ENCODE measurements at regions not wholly inside any gene's neighbourhood (a gene's known extent, or its start where the extent isn't known, plus 50 kb on each side); places are given as distances from the start of the nearest gene placed in this dataset.

- no peaks in the 10 kb centered on the region for H3K4me1 ChIP-seq
- no peak for TF ChIP-seq CTCF (IDR thresholded peaks at IDR 0.05)
- H3K27me3 ChIP-seq: no peaks in the 10 kb centered on the region
- no peak overlapping the region for H3K4me3 ChIP-seq
- DNase-seq (ENCODE audit: low spot score): no peak
- H3K27ac ChIP-seq: no peak overlapping the region
- H3K9me3 ChIP-seq: no peaks in the 10 kb centered on the region
- H3K36me3 ChIP-seq: no peaks in the 10 kb centered on the region
These were observed 779.1 kb downstream of the BRD1 start for GRCh38 chr22:49048591-49048990.

GRCh38 chr22:49047447-49047846 is 780.2 kb downstream of the BRD1 start:
- H3K4me3 ChIP-seq: no peak overlapping the region
- TF ChIP-seq CTCF (IDR thresholded peaks at IDR 0.05): no peak
- H3K4me1 ChIP-seq: no peaks in the 10 kb centered on the region
- no peaks in the 10 kb centered on the region for H3K27me3 ChIP-seq
- no peaks in the 10 kb centered on the region for H3K36me3 ChIP-seq
- H3K9me3 ChIP-seq: no peaks in the 10 kb centered on the region
- H3K27ac ChIP-seq: no peak overlapping the region
- DNase-seq (ENCODE audit: low spot score): no peak

GRCh38 chr22:49046546-49047361 is 780.9 kb downstream of the BRD1 start:
- no peaks in the 10 kb centered on the region for H3K36me3 ChIP-seq
- H3K27ac ChIP-seq: no peak overlapping the region
- H3K9me3 ChIP-seq: no peaks in the 10 kb centered on the region
- no peak for DNase-seq (ENCODE audit: low spot score)
- H3K27me3 ChIP-seq: no peaks in the 10 kb centered on the region
- H3K4me1 ChIP-seq: no peaks in the 10 kb centered on the region
- H3K4me3 ChIP-seq: no peak overlapping the region
- TF ChIP-seq CTCF (IDR thresholded peaks at IDR 0.05): peak; percentile 16 to 64

GRCh38 chr22:49046000-49046545 is 781.6 kb downstream of the BRD1 start:
- H3K4me1 ChIP-seq: no peaks in the 10 kb centered on the region
- no peaks in the 10 kb centered on the region for H3K9me3 ChIP-seq
- DNase-seq (ENCODE audit: low spot score): no peak
- H3K4me3 ChIP-seq: no peak overlapping the region
- no peak for TF ChIP-seq CTCF (IDR thresholded peaks at IDR 0.05)
- H3K27me3 ChIP-seq: no peaks in the 10 kb centered on the region
- no peaks in the 10 kb centered on the region for H3K36me3 ChIP-seq
- H3K27ac ChIP-seq: no peak overlapping the region

DNA sequence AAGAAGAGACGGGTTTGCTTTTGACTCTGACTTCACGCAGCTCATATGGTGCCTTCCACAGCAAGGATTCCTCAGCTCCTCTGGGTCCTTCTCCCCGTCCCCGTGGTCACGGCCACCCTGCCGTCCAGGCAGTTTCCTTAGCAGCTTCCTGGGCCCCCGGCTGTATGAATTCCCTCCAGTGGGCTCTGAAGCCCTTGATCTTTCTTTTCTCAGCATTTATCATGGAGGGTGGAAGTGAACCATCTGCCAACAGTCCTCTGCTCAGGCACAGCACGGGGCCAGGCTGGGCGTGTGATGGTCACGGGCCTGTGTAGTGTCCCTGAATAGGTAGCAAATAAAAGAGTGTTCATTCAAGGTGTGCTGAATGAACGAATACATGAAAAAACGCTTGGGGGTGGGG is 782.4 kb downstream of the BRD1 start:
- no peak for TF ChIP-seq CTCF (IDR thresholded peaks at IDR 0.05)
- H3K4me3 ChIP-seq: no peak overlapping the region
- H3K27ac ChIP-seq: no peak overlapping the region
- DNase-seq (ENCODE audit: low spot score): no peak
- no peaks in the 10 kb centered on the region for H3K9me3 ChIP-seq
- no peaks in the 10 kb centered on the region for H3K27me3 ChIP-seq
- no peaks in the 10 kb centered on the region for H3K36me3 ChIP-seq
- H3K4me1 ChIP-seq: no peaks in the 10 kb centered on the region

Measured in right atrium auricular region (tissue), 2 donors.